Fibroblast of skin of left biceps (primary cell): ENCODE measurements at regions not wholly inside any gene's neighbourhood (a gene's known extent, or its start where the extent isn't known, plus 50 kb on each side); places are given as distances from the start of the nearest gene placed in this dataset.
"Not testable (repeated sequence)": the region's sequence is repeated elsewhere in the genome, so short reads cannot be mapped to it uniquely, and the experiment has no call there.

Source experiments
- DNase-seq, 2 experiments: peaks; one replicate each; pipeline ENCODE4 v3.0.0-alpha.2; 2013; ENCODE audit warnings: low read depth in 2 of 2

DNA sequence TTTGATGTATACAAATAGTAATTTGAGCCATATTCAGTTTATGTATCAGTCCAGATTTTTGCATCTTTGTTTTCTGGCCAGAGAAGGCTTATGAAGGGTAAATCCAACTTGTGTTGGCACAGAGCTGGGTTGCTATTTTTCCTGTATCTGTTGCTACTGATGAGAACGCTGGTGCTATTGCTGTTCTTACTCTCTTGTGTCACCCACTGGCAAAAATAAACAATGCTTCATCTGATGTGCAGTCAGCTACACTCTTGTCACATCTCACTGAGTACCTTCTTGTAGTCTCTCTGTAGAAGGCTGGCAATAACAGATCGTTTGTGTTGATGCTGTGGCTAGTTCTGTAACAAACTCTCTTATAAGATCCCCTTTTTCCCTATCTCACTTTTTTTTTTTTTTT, 323.4 kb downstream of the CDH19 start:
- DNase-seq: no peak

DNA sequence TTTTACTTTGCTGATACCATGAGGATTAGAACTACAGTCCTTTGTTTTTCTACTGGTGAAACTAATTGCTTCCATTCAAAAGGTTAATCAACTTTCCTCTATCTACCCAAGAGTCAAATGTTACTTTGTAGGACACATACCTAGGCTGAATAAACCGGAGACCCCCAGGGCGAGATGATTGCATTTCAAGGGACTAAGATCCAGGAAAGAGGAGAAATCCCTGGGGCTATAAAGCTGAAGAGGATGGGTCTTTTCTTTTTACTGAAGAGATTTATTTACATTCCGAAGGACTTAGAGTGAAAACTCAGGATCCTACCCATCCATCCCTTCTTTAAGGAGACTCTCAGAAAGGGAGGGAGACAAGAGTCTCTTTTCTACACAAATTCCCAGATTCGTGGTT, 331.9 kb downstream of the CDH19 start:
- no peak for DNase-seq

DNA sequence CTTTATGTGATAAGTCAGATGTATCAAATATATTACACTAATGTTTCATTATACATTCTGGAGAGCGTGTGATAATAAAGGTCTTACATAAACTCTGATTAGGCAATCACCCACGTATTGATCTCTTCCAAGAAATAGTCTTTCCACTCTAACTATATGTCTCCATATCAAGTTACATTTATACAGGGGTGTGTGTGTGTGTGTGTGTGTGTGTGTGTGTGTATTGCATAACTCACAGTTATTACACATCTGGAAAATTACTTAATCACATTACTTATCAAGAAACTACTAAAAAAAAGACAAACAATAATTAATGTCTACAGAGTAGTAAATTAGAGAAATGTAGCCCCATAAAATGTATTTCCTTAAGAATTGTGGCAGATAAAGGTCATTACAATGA, 339.8 kb downstream of the CDH19 start:
- no peak for DNase-seq

DNA sequence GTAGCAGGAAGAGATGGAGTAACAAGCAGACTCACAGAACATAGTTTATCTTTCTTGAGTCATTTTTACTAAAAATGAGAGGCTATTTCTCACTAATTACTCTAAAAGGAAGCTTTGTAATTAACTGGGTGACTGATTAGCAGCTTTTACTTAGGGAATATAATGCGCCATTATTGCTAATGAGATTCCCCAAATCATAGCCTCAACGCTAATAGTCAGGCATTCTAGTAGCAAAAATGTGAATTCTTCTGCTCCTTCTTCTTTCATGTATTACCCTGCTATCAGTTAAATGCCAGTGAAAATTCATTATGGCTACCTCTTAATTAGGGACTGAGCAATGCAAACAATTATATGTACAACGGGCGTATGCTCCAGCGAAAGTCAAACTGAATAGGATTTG, 349.8 kb downstream of the CDH19 start:
- no peak for DNase-seq

DNA sequence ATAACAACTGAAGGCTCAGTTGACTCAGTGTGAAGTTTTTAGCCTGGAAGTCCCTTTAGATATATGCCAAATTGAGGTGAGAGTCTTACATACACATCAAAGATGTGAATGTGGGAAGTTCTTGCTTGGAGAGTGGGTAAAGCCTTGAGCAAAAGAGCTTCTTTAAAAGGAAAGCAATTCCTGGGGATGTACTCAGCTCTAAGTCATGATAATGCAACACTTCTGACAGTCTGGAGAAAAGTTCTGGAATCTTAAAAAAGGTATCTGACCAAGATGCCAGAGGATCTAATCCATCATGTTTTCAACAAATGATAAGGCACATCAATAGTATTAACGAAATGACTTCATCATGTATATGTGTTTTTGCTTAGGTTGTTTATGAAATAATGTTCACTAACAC, 351.2 kb downstream of the CDH19 start:
- peak in 1 of 2 experiments; percentile 4 for DNase-seq

DNA sequence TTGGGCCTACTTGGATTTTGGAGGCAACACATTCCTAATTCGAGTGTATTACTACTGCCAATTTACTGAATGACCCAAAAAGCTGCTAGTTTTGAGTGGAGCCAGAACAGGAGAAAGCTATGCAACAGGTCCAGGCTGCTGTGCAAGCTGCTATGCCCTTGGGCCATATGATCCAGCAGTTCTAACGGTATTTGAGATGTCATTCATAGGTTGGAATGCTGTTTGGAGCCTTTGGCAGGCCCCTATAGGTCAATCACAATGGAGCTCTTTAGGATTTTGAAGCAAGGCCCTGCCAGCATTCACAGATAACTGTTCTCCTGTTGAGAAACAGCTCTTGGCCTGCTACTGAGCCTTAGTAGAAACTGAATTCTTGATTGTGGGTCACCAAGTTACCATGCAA, 368.7 kb downstream of the CDH19 start:
- DNase-seq: no peak

DNA sequence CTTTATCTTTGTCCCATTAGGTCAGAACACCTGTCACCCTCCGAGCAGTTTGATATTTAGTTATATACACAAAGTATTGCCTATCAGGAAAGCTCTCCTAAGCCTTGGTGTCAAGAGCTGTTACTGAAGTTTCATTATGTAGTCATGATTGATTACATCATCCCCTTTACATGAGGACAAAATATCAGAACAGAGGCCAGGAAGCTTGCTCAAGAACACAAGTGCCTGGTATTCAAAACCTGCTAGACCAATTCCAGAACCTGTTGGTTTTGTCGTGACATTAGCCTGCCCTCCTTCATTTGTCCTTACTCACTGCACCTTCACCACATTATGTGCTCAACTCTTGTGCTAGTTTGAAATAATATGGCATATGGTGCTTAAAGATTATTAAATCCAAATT, 377.1 kb downstream of the CDH19 start:
- DNase-seq: no peak

DNA sequence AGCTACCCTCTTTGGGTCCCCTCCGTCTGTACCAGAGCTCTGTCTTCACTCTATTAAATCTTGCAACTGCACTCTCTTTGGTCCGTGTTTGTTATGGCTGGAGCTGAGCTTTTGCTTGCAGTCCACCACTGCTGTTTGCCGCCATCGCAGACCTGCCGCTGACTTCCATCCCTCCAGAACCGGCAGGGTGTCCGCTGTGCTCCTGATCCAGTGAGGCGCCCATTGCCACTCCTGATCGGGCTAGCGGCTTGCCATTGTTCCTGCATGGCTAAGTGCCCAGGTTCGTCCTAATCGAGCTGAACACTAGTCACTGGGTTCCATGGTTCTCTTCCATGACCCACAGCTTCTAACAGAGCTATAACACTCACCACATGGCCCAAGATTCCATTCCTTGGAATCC, 380.6 kb downstream of the CDH19 start:
- DNase-seq: not testable (repeated sequence)

DNA sequence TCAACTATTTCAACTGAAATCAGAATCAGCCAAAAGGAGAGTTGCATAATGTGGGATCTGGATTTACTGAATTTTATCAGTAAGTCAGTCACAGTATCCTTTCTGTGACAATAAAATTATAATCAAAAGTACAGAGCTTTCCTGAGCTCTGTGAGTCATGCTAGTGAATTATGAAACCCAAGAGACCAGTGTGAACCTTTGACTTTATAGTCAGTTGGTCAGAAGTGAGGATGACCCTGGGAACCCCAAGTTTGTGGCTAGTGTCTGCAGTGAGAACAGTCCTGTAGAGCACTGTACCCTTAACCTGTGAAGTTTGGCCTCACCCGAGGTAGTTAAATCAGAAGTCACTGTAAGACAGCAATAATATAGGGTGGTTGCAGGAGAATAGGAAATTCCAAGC, 381.7 kb downstream of the CDH19 start:
- DNase-seq: no peak

DNA sequence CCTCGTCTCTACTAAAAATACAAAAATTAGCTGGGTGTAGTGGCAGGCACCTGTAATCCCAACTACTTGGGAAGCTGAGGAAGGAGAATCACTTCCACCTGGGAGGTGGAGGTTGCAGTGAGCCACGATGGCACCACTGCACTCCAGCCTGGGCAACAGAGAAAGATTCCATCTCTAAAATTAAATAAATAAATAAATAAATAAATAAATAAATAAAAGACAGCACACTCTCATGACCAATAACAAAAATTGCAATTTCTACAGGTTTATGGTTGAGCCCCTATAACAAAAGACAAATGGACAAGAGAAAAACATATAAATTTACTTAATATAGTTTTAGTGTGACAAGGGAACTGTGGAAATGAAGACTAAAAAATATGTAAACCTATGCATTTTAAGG, 384.1 kb downstream of the CDH19 start:
- no peak for DNase-seq

DNA sequence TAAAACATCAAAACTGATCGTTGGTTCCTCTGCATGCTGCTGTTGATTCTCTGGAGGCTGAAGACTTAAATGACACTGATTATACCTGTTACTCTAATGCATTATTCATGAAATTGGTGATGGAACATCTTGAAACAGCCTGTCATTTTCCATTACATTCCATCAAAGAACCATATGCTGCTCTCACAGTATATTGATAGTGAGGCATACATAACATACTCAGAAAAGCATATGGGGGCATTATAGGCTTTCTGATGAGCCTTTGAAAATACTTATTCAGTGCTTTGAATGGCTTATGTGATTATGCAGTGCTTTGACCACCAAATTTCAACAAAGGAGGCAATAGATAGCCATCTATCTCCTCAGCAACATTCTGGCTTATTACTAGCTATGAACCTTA, 392.1 kb downstream of the CDH19 start:
- no peak for DNase-seq

DNA sequence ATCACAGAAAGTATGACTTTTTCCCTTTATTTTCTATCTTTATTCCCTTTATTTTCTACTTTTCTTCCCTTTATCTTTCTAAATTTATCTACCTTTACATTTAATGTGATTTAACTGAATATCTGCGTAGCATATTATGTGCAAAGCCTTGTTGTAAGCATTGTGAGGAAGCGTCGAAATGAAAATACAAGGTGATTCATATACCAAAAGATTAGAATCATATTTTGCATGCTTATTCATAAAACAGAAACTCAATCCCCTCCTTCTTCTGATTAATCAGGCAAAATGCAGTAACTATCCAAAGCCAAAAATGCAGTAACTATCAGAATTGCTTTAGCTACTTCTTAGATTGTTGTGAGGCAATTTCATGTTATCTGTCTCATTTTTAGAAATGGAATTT, 393.0 kb downstream of the CDH19 start:
- DNase-seq: no peak

DNA sequence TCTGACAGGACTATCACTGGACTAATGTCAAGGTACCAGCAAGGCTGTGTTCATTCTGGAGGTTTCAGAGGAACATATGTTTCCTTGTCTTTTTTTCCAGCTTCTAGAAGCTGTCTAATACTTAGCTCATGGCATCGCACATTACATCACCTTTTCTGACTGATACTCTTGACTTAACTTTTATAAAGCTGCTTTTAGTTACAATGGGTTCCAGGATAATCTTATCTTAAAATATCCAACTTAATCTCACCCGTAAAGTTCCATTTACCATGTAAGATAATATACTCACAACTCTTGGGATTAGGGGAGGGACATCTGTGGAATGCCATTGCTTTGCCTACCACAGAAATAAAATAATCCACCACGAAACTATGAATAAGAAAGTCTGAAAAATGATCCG, 394.2 kb downstream of the CDH19 start:
- DNase-seq: no peak

DNA sequence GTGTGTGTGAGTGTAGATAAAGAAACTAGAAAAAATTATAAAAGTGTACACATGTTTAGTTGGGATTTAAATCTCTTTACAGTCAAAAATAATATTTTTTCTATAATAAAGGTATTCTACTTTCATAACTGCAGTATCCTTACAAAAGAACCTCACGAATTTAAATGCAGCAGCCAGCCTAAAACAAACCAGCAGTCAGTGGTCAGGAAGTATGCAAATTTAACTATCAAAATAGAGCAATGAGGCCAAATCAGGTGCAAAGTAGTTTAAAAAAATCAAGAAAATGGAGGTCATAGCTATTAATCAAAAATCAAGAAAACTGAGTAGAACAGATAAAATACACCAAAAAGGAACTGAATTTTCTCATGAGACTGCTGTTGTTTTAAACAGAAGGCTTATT, 407.1 kb downstream of the CDH19 start:
- no peak for DNase-seq

DNA sequence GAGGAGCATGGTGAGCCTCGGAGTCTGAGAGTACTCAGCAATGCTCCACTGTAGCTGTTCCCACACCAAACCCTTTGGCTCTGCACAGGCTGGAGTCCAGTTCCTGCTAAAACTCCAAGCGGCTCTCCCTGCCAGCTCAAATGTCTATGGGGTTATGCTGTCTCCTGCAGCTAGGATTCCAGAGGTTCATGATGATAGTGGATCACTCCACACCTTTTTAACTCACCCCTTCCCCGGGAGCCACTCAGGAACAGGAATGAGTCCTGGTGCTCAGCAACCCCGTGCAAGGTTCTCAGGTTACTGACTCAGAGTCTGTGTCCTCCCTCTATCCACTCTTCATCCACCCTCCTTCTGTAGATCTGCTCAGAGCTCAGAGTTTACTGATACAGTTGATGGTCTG, 410.0 kb downstream of the CDH19 start:
- DNase-seq: no peak

DNA sequence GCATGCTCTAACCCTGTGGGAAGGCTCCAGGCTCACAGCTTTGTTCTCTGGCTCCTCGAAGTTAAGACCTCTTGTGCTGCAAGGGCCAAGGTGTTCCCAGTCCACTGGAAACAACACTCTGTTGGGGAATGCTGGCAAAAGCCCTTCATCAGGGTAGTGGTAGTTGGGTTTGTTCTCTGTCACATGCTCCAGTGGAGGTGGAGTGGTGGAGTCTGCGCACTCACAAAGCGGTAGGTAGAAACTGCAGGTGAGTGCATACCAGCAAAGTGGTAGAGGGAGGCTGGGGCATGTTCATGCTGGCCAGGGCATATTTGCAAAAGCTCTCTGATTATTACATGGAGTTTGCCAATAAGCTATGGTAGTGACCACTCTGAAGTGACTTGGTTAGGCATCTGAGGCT, 410.5 kb downstream of the CDH19 start:
- DNase-seq: no peak

DNA sequence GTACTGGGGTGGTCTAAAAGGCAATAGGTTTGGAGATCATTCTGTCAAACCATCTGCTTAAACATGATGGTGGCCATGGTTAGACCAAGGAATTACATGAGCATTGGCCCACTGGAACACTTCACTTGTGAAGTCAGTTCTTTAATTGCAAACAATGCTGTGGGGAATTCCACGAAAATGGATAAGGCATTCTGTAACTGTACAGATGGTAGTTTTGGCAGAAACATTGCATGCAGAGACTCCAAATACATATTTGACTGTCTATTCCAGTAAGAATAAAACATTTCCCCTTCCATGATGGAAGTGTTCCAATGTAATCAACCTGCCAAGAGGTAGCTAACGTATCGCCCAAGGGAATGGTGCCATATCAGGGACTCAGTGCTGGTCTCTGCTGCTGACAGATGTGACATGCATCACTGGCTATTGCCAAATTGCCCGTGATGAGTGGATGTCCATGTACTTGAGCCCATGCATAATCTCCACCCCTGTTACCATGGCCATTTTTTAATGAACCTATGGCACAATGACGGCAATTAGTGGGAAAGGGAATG, 417.9 kb downstream of the CDH7 start:
- DNase-seq: no peak

DNA sequence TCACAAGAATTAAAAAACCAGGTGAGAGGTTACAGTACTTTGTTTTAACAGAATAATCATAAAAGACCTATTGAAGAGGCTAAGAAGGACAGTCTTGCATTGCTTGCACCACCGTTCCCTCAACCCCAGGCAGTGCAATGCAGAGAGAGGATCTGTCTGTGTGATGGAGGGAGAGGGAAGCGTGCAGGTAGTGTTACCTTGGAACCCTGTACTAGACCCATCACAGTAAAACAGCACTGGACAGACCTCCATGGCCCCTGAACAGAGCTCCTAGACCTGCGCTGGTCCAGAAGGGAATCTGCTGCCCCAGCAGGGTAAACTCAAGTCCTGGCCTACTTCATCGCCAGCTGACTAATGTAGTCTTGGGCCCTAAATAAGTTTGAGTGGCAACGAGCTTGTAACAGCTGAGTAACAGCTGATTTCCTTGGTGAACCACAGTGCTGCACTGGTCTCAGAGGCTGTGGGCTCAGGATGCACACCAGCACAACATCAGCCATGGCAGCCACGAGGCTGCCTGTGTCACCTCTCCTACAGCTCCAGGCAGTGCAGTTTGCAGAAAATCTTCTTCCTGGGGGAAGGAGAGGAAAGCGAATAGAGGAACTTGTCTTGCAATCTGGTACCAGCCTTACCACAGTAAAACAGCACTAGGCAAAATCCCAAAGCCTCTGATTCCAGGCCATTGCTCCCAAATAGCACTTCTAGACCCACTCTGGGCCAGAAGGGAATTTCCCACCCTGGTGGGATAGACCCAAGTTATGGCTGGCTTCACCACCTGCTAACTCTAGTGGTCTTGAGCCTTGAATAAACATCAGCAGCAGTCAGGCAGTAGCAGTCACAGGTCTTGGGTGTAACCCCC, 417.2 kb downstream of the CDH7 start:
- DNase-seq: no peak

DNA sequence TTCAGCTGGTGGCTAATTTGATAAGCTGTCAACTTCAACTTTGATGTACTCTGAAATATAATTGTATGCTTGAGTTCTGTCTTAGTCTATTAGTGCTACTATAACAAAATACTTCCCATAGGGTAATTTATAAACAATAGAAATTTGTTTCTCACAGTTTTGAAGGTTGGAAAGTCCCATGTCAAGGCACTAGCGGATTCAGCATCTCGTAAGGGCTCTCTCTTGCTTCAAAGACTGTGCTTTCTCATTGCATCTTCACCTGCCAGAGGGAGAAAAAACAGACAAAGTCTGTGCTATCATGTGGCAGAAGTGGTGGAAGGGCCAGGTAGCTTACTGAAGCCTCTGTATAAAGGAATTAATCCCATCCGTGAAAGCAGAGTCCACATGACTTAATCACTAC, 409.2 kb downstream of the CDH7 start:
- DNase-seq: no peak

DNA sequence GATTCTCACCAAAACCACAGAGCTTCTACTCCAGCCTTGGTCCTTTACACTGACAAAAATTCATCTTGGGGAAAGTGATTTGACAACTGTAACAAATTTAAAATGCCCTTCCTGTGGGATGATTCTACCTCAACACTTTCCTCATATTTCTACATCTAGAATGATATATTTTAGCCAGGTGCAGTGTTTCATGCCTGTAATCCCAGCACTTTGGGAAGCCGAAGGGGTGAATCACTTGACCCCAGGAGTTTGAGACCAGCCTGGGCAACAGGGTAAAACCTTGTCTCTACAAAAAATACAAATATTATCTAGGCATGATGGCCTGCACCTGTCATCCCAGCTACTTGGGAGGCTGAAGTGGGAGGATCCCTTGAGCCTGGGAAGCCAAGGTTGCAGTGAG, 408.6 kb downstream of the CDH7 start:
- DNase-seq: no peak

DNA sequence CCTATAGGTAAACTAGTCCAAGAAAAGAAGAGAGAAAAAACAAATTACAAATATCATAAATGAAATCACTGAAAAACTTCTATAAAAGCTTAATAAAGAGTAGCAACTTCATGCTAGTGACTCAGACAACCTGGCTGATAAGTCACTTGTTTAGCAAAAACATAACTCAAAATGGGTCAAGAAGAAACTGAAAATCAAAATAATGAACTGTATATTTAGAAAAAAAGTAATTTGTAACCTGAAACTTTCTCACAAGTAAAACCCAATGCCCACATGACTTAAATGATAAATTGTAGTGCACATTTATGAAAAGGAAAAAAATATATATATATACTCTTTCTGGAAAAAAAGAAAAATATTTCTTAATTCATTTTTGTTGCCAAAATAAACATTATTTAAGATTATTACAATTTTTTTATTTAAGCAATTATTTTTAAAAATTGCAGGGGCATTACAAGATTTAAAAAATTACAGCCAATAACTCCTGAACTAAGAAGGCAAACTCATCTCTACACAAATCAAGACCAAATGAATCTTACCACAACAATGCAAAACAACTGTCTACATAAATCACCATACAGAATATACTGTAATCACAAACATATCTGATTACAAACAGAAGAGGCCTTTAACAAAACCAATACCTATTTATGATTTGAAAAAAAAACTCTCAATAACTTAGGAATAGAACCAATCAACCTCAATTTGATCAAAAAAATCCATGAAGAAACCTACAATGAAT, 406.3 kb downstream of the CDH7 start:
- no peak for DNase-seq

DNA sequence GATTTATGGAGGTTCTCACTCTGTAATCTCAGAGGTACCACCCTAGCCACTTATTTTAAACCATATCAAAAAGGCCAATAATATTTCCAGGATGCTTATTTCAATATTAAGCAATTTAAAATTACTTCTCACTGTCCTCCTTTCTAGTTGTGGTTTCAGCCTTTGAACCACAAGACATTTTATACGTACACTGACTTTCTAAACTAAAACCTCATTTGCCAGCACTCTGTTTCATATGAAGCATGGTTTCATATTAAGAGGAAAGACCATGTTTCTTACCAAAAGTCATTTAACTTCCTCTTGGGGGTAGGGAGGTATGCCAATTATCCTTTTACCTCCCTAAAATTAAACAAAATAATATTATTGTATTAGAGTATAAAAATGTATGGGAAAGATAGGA, 399.8 kb downstream of the CDH7 start:
- no peak for DNase-seq

DNA sequence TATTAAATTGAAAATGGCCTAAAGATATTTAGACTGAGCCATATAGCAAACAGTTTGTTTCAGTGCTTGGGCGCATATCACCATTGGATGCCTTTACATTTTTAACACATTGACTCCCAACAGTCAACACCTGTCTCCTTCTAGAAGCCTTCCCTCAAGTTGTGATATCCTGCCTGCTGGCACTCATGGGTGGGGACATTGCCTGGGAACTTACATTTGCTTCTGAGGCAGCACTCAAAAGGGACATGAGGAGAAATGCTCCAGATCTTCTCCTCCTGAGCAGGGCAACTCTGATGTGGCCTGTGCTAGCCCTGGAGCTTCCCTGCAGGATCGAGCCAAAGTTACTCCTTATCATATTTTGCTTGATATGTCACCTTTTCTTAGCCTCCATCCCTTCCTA, 392.2 kb downstream of the CDH7 start:
- DNase-seq: no peak
